Breast epithelium (tissue), 3 donors: ENCODE measurements at regions not wholly inside any gene's neighbourhood (a gene's known extent, or its start where the extent isn't known, plus 50 kb on each side); places are given as distances from the start of the nearest gene placed in this dataset.

Experiments
- CTCF ChIP-seq, 3 donors: fragments of 450-650 bp; IDR thresholded peaks; one replicate each; pipeline ENCODE4 v1.5.1; 2016 to 2017; ENCODE audit warnings: antibody characterized with exemption in 3 of 3, mild to moderate bottlenecking in 3 of 3, moderate library complexity in 3 of 3
- POLR2A ChIP-seq: fragments of 450-650 bp; IDR thresholded peaks from one replicate; pipeline ENCODE4 v1.6.1; 2016; ENCODE audit warnings: antibody characterized with exemption, mild to moderate bottlenecking, moderate library complexity
- POLR2AphosphoS5 ChIP-seq, 3 donors: sonication (generic); formaldehyde crosslinking; IDR thresholded peaks; one replicate each; pipeline ENCODE4 v1.6.1; 2017; ENCODE audit warnings: antibody characterized with exemption in 3 of 3

DNA sequence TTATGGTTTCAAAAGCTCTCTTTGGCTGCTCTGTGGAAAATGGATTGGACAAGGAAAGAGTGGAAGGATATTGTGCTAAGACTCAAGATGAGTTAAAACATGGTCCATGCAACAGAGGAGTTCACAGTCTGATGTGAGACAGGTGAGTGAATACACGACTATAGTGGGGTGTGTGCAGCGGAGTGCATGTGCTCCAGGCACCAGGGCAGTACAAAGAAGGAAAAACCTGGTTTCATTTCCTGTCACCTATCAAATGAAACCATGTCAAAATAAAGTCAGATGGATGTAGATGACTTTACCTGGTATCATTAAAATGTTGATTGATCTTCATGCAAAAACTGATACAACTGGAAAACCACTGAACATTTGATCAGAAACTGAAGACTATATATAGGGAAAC is 241.0 kb upstream of the RASGEF1B start:
- TF ChIP-seq CTCF (IDR thresholded peaks at IDR 0.05) (no peak), POLR2A (no peak), POLR2AphosphoS5 (IDR thresholded peaks at IDR 0.05) (no peak)
